Suprapubic skin (tissue), 4 donors: ENCODE measurements at regions not wholly inside any gene's neighbourhood (a gene's known extent, or its start where the extent isn't known, plus 50 kb on each side); places are given as distances from the start of the nearest gene placed in this dataset.

Experiments used
- DNase-seq, 2 donors: peaks; one replicate each; pipeline ENCODE4 v3.0.0-alpha.2; 2019; ENCODE audit warnings: low spot score in 2 of 2
- H3K27ac ChIP-seq: fragments of 200-600 bp; sonication (generic); one replicate; pipeline ENCODE4 v1.5.1; 2019
- H3K27me3 ChIP-seq: fragments of 200-600 bp; sonication (generic); one replicate; pipeline ENCODE4 v1.5.1; 2019
- H3K36me3 ChIP-seq: fragments of 200-600 bp; sonication (generic); one replicate; pipeline ENCODE4 v1.5.1; 2019
- H3K4me1 ChIP-seq: fragments of 200-600 bp; sonication (generic); one replicate; pipeline ENCODE4 v1.5.1; 2019
- H3K4me3 ChIP-seq: fragments of 200-600 bp; sonication (generic); one replicate; pipeline ENCODE4 v1.5.1; 2019; ENCODE audit warnings: mild to moderate bottlenecking
- H3K9me3 ChIP-seq: fragments of 200-600 bp; sonication (generic); one replicate; pipeline ENCODE4 v1.5.1; 2019
- EP300 ChIP-seq: sonication (generic); formaldehyde crosslinking; IDR thresholded peaks from one replicate; pipeline ENCODE4 v1.6.1; 2017; ENCODE audit warnings: antibody characterized with exemption
- POLR2A ChIP-seq, 2 donors: fragments of 450-650 bp; IDR thresholded peaks; one replicate each; pipeline ENCODE4 v1.6.1; 2017; ENCODE audit warnings: antibody characterized with exemption in 2 of 2, mild to moderate bottlenecking in 2 of 2, moderate library complexity in 2 of 2
- POLR2AphosphoS5 ChIP-seq, 3 donors: sonication (generic); formaldehyde crosslinking; IDR thresholded peaks; one replicate each; pipeline ENCODE4 v1.6.1; 2017; ENCODE audit warnings: antibody characterized with exemption in 3 of 3
- WGBS: methylation state at CpG from one replicate; pipeline ENCODE4 v1.1.5; 2018; 5-methylcytosine and 5-hydroxymethylcytosine counted together
- TF ChIP-seq, protein P1 (sequence below), 2 donors: fragments of 200-600 bp in 1 of 2; fragments of 450-650 bp in 1 of 2; sonication (generic) in 1 of 2; IDR thresholded peaks; one replicate each; pipeline ENCODE4 v1.5.1; 2016 to 2019; ENCODE audit warnings: antibody characterized with exemption in 2 of 2, mild to moderate bottlenecking in 1 of 2, moderate library complexity in 1 of 2

DNA sequence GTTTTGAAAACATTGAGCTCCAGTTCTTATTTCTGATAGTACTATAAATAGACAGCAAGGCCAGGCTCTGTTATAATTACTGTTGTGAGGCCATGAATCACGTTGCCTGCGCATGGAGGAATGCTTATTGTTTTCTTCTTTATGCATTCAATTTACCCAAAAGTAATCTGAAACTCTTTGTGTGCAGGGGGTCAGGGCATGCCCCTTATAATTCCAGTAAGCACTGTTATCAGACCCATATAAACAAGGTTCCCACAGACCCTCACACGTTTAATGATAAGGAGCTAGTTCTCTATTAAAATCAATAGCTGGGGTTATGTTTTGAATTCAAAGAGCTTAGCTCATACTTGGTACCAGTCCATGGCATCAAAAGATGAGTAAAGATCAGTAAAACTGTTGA, 174.8 kb upstream of the ARG1 start:
- H3K9me3 ChIP-seq, result peaks cover 4% of the 10 kb centered on the region
- TF ChIP-seq, protein P1, sequence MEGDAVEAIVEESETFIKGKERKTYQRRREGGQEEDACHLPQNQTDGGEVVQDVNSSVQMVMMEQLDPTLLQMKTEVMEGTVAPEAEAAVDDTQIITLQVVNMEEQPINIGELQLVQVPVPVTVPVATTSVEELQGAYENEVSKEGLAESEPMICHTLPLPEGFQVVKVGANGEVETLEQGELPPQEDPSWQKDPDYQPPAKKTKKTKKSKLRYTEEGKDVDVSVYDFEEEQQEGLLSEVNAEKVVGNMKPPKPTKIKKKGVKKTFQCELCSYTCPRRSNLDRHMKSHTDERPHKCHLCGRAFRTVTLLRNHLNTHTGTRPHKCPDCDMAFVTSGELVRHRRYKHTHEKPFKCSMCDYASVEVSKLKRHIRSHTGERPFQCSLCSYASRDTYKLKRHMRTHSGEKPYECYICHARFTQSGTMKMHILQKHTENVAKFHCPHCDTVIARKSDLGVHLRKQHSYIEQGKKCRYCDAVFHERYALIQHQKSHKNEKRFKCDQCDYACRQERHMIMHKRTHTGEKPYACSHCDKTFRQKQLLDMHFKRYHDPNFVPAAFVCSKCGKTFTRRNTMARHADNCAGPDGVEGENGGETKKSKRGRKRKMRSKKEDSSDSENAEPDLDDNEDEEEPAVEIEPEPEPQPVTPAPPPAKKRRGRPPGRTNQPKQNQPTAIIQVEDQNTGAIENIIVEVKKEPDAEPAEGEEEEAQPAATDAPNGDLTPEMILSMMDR (IDR thresholded peaks at IDR 0.05), result no peak
- no peaks in the 10 kb centered on the region for H3K27me3 ChIP-seq
- H3K4me1 ChIP-seq, result no peaks in the 10 kb centered on the region
- 69% methylated on average over 3 of the region's 3 CpGs for WGBS
- DNase-seq, result no peak
- no peaks in the 10 kb centered on the region for H3K36me3 ChIP-seq
- no peak overlapping the region for H3K27ac ChIP-seq
- no peak overlapping the region for H3K4me3 ChIP-seq

DNA sequence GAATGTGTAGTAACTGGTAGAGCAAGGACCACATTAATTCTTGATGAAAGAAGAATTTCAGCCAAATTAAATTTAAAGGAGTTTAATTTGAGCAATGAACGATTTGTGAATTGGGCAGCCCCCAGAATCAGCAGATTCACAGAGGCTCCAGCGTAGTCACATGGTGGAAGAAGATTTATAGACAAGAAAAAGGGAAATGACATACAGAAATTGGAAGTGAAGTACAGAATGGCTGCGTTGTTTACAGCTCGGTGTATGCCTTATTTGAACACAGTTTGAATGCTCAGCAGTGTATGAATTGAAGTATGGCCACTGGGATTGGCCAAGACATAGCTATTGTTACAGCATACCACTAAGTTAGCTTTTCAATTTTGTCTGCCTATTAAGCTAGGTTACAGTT, 173.6 kb upstream of the ARG1 start:
- 56% methylated on average over 4 of the region's 4 CpGs for WGBS

DNA sequence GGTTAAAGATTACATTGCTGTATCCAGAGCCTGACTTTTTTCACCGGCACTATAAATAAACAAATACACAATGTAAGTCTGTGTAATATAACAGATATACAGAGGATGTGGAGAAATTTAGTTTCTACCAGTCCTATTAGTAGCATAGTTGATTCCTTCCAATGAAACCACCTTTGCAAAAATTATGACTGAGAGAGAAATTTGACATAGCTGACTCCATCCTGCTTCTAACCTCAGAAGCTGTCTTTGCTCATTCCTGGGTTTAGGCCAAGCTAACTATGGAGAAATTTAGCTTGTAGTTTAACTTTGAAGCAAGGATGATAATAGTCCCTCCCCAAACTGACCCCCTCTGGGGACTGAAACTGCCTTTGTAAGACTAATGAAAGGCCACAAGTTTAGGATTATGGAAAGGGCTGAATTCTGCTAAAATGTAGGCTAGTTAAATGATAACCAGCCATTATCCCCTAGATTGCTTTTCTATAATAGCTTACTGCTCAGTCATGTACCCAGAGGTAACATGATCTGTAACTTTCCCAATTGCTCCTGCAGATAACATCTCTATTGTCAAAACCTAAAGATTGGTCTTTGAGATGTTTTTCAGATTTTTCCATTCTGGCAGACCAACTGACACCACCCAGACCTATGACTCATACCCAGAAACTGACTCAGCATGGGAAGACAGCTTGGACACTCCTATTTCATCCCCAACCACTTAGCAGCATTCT, 172.8 kb upstream of the ARG1 start:
- WGBS, result 92% methylated on average over 1 of the region's 1 CpG

More for the DNA sequence above, 173.6 kb upstream of the ARG1 start:
- no peaks in the 10 kb centered on the region for H3K36me3 ChIP-seq
- H3K4me1 ChIP-seq, result no peaks in the 10 kb centered on the region
- TF ChIP-seq POLR2A (IDR thresholded peaks at IDR 0.05), result no peak
- no peak overlapping the region for H3K27ac ChIP-seq
- peaks cover 4% of the 10 kb centered on the region for H3K9me3 ChIP-seq
- H3K27me3 ChIP-seq, result no peaks in the 10 kb centered on the region
- no peak overlapping the region for H3K4me3 ChIP-seq
- DNase-seq, result no peak

DNA sequence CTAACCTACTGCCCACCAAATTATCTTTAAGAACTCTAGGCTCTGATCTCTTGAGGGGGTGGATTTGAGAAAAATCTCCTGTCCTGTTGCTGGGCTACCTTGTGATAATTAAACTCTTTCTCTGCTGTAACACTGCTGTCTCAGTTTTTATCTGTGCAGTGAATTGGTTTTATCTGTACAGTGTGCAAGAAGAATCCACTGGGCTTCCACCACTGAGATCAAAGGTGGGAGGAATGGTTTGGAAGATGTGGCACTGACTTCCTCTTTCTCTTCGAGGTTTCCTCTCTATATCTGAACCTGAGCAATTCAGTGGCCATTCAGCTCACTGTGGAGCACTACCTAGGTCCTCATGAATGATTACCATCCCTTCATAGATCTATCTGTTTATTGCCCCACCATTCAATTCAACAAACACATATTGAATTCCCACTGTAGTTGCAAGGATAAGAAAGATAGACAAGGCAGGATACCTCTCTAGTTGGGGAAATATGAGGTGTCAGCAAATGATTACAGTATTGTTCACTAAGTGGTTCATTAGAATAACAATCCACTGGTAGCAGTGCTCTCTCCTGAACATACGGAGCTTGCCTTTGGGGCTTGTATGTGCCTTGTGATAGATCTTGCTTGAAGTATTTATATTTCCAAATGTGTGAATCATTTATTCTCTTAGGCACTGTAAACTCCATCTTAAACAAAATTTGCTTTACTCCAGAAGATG, 172.1 kb upstream of the ARG1 start:
- no peaks in the 10 kb centered on the region for H3K27me3 ChIP-seq
- no peak overlapping the region for H3K27ac ChIP-seq
- no peaks in the 10 kb centered on the region for H3K36me3 ChIP-seq

More for the DNA sequence above, 172.8 kb upstream of the ARG1 start:
- no peak overlapping the region for H3K27ac ChIP-seq
- H3K4me3 ChIP-seq, result no peak overlapping the region
- no peaks in the 10 kb centered on the region for H3K4me1 ChIP-seq
- H3K9me3 ChIP-seq, result peaks cover 4% of the 10 kb centered on the region
- TF ChIP-seq EP300 (no peak), POLR2A (IDR thresholded peaks at IDR 0.05) (no peak), POLR2AphosphoS5 (IDR thresholded peaks at IDR 0.05) (no peak)
- TF ChIP-seq, protein P1 (IDR thresholded peaks at IDR 0.05), result no peak
- H3K36me3 ChIP-seq, result no peaks in the 10 kb centered on the region
- DNase-seq, result no peak
- H3K27me3 ChIP-seq, result no peaks in the 10 kb centered on the region

DNA sequence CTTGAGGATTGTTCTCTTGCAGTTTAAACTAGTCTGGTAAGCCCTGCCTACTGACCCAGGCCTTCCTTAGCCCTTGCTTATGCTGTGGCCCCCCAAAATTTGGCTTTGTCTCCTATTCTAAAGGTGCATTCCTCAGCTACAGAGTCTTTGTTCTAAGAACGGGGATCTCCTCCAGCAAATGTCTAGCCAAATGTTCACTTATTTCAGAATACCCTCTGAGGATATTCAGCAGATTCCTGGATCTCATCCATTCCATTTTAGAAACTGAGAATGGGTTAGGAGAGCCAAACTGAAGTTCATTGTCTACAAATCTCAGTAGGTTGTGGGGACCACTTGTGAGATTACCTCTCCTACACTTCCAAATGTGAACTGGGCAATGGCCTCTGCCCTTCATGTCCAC, 164.2 kb upstream of the ARG1 start:
- H3K4me1 ChIP-seq, result no peaks in the 10 kb centered on the region
- DNase-seq, result no peak
- 53% methylated on average over 1 of the region's 1 CpG for WGBS
- no peaks in the 10 kb centered on the region for H3K9me3 ChIP-seq
- no peak for TF ChIP-seq POLR2AphosphoS5 (IDR thresholded peaks at IDR 0.05)
- TF ChIP-seq, protein P1 (IDR thresholded peaks at IDR 0.05), result no peak
- TF ChIP-seq POLR2A (IDR thresholded peaks at IDR 0.05), result no peak
- TF ChIP-seq EP300, result no peak
- H3K4me3 ChIP-seq, result no peak overlapping the region
- H3K27me3 ChIP-seq, result no peaks in the 10 kb centered on the region
- H3K36me3 ChIP-seq, result no peaks in the 10 kb centered on the region
- H3K27ac ChIP-seq, result no peak overlapping the region

More for the DNA sequence above, 172.1 kb upstream of the ARG1 start:
- H3K9me3 ChIP-seq, result peaks cover 4% of the 10 kb centered on the region
- no peak for DNase-seq
- no peaks in the 10 kb centered on the region for H3K4me1 ChIP-seq
- H3K4me3 ChIP-seq, result no peak overlapping the region
- 81% methylated on average over 2 of the region's 2 CpGs for WGBS
- TF ChIP-seq EP300 (no peak), POLR2A (IDR thresholded peaks at IDR 0.05) (no peak), POLR2AphosphoS5 (IDR thresholded peaks at IDR 0.05) (no peak)
- TF ChIP-seq, protein P1 (IDR thresholded peaks at IDR 0.05), result no peak
